T-helper 1 cell (primary cell): ENCODE measurements at regions not wholly inside any gene's neighbourhood (a gene's known extent, or its start where the extent isn't known, plus 50 kb on each side); places are given as distances from the start of the nearest gene placed in this dataset.
"Not testable (repeated sequence)": the region's sequence is repeated elsewhere in the genome, so short reads cannot be mapped to it uniquely, and the experiment has no call there.

ENCODE experiments used
- DNase-seq, 5 donors: peaks; one replicate each; pipeline ENCODE4 v3.0.0-alpha.2; 2012 to 2020

DNA sequence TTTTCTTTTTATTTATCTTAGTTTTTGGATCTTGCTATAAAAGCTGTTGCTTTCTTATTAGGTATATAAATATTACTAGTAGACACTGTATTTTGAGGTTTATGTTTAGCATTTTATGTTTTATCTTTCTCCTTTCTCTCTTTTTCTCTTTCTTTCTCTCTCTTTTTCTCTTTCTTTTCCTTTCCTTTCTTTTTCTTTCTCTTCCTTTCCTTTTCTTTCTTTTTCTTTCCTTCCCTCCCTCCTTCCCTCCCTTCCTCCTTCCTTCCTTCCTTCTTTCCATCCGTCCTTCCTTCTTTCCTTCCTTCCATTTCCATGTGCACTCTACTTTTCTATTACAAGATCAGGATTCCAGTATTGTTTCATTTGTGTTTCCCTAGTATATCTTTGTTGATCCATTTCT, 814.8 kb downstream of the KCNJ3 start:
- no peak for DNase-seq

DNA sequence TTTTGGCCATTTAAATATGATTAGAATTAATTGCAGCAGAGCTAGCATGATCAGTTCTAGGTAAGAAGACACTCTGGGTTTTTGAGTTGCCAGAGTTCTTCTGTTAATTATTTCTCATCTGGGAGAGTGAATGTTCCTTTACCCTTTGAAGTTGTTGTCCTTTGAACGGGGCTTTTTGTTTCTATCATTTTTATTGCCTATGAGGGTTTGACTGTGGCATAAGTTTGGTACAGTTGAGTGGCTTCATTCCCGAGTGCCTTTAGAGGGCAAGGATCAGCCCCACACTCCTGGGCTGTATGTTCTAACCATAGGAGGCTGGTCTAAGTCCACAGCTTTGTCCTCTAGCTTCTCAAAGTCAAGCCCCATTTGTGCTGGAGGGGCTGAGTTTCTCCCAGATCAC, 804.3 kb downstream of the KCNJ3 start:
- no peak for DNase-seq

- DNase-seq = no peak
Measured at GRCh38 chr2:155498106-155498505, 799.6 kb downstream of the KCNJ3 start.

GRCh38 chr2:155494744-155495143, 796.2 kb downstream of the KCNJ3 start:
- no peak for DNase-seq

GRCh38 chr2:155485141-155485842, 786.8 kb downstream of the KCNJ3 start:
- DNase-seq = no peak

DNA sequence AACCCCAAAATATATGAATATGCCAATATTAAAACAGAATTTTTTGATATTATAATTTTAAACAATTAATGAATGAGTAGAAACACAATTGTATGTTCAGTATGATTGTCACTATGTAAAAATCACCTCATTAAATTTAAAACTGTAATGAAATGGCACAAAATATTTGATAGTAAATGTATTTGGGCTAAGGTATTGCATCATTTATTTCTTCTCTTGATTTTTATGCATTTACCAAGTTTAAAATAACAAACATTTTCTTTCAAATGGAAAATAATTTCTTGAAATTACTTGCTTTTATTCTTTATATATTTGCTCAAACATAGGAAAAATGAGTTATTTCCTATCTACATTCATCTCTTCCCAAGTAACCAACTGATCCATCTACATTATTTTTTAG, 782.6 kb downstream of the KCNJ3 start:
- DNase-seq = no peak

- not testable (repeated sequence) for DNase-seq
Measured at GRCh38 chr2:155472018-155472417, 773.5 kb downstream of the KCNJ3 start.

DNA sequence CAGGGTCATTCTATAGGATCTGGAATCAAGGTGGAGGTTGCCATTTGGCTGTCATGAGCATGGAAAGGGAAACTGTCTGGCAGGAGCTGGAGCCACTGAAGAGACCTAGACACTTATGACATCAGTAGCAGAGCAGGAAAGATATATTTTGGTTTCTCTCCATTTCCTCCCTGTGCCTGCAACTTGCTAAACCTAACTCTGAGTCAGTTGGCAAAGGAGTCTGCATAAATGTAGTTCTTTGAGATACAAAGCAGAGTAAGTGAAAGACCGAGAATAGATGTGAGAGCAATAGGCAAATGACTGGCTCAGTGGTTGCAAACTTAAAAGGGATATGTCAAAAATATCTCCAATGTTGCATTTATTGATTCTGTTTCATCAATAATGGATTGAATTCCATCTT, 757.7 kb downstream of the KCNJ3 start:
- DNase-seq = no peak

- DNase-seq = no peak
Measured at GRCh38 chr2:155442755-155443372, 744.4 kb downstream of the KCNJ3 start.

GRCh38 chr2:155442088-155442487, 743.6 kb downstream of the KCNJ3 start:
- DNase-seq = no peak

DNA sequence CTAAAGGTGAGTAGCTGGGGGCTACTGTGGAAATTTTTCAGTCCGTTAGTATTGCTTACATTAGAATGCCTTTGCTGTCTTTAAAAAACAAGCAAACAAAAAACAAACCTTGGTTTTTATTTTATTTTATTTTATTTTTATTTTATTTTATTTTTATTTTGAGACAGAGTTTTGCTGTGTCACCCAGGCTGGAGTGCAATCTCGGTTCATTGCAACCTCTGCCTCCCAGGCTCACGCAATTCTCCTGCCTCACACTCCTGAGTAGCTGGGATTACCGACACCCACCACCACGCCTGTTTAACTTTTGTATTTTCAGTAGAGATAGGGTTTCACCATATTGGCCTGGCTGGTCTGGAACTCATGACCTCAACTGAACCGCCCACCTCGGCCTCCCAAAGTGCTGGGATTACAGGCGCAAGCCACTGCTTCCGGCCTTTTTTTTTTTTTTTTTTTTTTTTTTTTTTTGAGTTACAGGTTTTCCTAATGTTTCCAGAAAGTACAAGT, 732.6 kb downstream of the KCNJ3 start:
- no peak for DNase-seq

- DNase-seq = no peak
Measured at GRCh38 chr2:155427470-155427869, 729.0 kb downstream of the KCNJ3 start.

- DNase-seq = no peak
Measured at GRCh38 chr2:155424518-155424917, 726.0 kb downstream of the KCNJ3 start.

DNA sequence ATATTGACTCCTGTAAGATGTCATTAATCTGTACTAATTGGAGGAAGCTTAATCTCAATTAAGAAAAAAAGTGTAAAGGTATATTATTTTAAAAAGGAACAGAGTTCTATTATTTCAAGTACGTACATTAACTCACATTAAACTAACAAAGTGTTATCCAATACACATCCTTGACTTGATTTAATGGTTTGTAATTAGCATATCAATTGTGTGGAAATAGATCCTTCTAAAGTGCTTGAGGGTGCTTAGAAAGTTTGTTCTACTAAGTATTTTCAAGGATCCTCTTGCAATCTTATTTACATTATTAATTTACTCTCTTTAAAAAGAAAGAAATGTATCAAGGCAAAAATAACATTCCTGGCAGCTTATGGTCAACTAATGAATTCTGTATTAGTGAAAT, 720.3 kb downstream of the KCNJ3 start:
- no peak for DNase-seq

DNA sequence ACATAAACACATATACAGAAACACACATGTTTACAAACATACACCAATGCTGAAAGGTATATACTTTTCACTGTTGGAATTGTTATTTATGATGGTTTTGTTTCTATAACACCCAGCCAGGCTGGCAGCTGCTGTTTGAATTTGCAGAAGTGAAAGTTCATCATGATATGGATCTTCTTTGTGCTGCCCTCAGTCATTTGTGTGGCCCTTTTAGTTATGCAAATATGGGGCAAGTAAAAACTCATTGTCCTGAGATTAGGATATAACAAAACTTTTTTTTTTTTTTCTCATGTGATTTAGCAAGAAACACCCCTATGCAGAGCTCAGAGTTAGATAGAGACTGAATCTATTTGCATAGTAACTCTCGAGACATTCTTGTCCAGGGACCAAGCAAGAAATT, 714.1 kb downstream of the KCNJ3 start:
- no peak for DNase-seq

GRCh38 chr2:155404433-155405002, 706.0 kb downstream of the KCNJ3 start:
- DNase-seq = no peak

DNA sequence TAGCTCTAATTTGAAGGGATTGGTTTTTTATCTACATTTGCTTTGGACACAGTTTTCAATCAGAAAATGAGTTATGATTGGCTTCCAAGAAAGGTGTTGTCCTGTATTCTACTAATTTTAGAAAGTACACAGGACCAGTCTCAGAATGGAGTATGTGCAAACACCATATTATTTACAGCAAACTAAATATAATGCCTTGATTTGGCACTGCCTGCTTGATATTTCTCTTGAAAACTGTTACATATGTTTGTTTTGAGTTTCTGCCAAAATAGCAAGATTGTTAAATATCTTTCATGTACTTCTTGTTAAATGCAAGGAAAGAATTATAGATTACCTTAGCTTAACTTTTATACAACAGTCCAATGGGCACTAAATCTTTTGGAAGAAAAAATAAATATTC, 694.9 kb downstream of the KCNJ3 start:
- DNase-seq = no peak

DNA sequence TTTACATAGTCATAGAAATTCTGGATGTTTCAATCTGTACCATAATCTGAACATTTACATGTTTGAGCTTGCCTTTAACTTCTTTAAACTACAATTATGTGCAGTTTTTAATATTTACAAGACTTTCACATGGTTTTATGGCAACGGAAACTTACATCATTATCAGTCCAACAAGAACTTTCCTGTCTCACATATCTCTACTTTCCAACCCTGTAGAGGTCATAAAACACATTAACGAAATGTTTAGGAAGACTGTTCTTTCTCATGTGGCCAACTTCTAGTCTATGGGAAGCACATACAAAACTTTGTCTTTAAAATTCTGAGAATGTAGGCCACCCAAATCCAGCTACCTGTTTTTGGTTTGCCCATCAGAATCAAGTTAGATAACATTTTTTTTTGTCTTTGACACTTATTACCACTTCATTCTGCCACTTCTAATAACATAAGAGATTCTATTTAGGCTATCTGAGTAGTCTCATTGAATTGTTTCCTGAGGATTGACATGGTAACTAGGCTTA, 693.2 kb downstream of the KCNJ3 start:
- no peak for DNase-seq

DNA sequence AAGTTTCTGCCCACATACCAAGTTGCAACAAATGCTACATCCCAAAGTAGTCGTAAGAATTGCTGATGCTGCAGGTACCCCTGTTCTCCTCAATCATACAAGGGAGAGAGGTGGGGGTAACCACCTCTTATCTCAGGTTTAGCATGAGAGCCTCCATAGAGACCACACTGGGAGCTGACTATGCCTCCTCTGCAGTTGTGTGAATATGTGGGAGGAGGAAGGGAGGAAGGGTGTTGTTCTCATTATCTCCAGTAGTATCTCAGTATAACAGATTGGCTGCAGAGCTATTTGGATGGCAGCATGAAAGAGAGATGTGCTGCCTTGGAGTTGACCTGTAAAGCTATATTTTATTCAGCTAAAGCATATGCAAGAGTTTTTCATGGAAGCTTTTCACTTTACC, 690.7 kb downstream of the KCNJ3 start:
- no peak for DNase-seq

DNA sequence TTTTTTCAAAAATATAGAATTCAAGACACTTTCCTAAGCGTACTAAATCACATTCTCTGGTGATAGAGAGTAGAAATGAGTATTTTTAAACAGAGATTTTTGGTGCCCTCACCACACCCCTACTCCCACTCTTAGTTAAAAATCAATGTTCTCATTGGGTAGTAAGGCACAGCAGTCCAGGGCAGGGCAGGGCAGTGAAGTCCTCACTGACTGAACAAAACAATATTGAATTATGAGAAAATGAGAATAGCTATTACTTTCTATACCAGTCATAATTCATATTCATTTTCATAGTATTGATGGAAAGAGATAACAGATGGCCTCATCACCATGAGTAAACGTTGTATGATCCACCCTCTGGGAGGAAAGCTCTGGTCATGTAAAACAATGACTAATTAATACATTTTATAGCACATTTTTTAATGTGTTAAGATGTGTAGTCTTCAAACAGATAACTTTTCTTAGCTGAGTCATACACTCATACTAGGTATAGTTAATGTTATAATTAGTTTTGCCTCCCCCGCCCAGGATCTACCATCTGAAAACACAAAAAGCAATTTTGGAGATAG, 686.1 kb downstream of the KCNJ3 start:
- no peak for DNase-seq

- no peak for DNase-seq
Measured at GRCh38 chr2:155382776-155383175, 684.3 kb downstream of the KCNJ3 start.

GRCh38 chr2:155381436-155381835, 682.9 kb downstream of the KCNJ3 start:
- DNase-seq = no peak

DNA sequence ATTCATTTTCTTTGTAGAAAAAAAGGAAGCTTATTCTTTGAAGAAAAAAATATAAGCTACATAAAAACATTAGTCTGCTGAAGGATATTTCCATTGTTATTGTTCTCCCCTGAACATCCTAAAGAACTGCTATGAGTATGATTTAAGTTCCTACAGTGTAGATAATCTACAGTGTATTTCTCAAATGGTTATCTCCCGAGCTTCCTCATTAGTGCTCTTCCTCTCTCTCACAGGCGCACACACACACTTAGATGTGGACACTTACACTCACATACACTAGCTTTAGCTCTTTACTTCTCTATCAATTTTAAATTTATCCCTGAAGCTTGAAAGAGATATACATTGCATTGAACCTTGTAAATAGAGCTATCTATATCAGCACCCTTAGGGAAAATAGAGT, 681.0 kb downstream of the KCNJ3 start:
- no peak for DNase-seq
